GF-D8 (cell line): ENCODE measurements at regions not wholly inside any gene's neighbourhood (a gene's known extent, or its start where the extent isn't known, plus 50 kb on each side); places are given as distances from the start of the nearest gene placed in this dataset.

Experiments
- DNase-seq: peaks from one replicate; lab custom pipeline; 2025; lab: John Stamatoyannopoulos, UW

DNA sequence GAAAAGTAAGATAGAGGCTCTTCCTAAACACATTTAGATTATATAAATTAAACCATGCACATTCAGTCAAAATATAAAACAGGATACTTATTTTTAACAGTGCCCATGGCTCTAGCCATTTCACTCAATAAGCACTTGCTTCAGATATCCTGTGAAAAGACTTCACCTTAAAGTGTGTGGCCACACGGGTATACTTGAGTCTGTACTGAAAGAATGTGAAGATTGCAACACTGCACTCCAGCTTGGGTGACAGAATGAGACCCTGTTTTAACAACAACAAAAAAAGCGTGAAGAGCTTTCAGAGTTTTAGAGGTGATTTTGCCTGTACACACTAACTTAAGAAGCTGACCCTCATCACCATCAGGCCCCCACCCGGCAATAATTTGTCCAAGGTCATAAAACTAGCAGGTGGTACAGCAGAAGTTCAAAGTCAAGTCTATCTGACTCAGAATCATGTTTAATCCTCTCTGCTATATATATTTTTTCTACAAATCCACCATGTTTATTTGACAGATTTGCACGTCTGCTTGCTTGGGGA lies 203.5 kb upstream of the GUCY1A2 start:
- no peak for DNase-seq

GRCh38 chr11:107218123-107219013 lies 200.1 kb upstream of the GUCY1A2 start:
- no peak for DNase-seq

DNA sequence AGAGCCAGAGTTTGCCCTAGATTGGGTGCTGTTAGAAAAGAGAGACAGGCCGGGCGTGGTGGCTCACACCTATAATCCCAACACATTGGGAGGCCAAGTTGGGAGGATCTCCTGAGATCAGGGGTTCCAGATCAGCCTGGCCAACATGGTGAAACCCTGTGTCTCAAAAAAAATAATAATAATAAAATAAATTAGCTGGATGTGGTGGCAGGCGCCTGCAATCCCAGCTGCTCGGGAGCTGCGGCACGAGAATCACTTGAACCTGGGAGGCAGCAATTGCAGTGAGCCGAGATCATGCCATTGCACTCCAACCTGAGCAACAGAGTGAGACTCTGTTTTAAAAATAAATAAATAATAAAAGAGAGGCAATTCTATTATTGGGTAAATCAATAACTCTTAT lies 199.2 kb upstream of the GUCY1A2 start:
- no peak for DNase-seq

GRCh38 chr11:107215010-107215409 lies 196.7 kb upstream of the GUCY1A2 start:
- no peak for DNase-seq

GRCh38 chr11:107203656-107204055 lies 185.4 kb upstream of the GUCY1A2 start:
- DNase-seq, result no peak

DNA sequence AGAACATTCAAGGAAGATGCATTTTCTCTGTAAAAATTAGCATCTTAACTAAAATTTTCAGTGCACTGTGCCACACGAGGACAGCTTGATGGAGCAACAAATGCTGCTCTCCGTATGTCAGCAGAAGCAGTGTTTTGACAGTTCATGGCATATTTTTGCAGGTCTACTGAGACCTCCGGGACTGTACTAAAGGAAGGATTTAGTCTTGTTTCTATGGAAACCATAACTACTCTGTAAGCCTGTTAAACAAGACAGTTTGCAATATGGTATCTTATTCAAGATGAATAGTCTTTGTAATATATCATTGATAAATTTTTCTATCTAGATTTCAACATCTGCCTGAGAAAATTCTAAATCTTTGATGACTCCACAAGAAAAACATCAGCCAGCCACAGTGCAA lies 184.0 kb upstream of the GUCY1A2 start:
- DNase-seq, result no peak

DNA sequence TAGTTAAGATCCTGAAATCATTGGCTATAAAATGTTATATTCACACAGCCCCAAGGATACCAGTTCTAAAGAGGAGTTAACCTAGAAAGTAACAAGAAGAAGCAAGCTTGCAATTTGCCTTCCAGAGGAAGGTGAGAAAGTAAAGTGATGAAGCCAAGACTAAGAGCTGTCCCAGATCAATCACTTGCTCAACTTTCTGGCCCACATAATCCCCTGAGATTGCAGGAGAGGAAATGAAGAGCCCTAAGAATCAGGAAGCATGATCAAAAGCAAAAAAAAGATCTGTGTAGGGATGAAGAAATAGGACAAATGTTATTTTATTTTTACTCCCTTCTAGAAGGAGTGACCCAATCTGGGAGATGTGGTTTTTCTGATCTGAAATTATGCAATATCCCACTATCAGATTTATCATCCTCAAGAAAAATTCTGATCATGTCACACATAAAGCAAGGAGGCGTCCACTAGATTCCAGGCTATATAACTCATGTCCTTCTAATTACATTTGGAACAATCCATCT lies 180.3 kb upstream of the GUCY1A2 start:
- DNase-seq, result no peak

DNA sequence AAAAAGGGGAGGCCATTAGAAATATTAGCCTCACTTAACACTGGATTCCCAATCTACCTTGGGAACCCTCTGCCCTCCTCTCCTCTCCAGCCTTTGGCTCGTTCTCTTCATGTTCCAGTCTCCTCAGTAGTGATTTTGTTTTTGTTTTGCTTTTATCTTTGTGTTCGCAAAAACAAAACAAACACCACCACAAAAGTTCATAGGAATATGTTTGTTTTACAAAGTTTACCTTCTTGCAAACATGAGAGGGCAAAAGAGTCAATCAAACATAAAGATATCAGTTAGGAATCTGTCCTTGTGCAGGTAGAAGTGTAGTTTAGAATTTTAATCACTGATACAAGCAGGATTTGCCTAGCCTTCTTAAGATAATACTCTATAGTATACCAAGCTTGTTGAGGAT lies 179.7 kb upstream of the GUCY1A2 start:
- no peak for DNase-seq

- no peak for DNase-seq
Measured at GRCh38 chr11:107196732-107197131, 178.5 kb upstream of the GUCY1A2 start.

- no peak for DNase-seq
Measured at GRCh38 chr11:107184986-107185385, 166.7 kb upstream of the GUCY1A2 start.

DNA sequence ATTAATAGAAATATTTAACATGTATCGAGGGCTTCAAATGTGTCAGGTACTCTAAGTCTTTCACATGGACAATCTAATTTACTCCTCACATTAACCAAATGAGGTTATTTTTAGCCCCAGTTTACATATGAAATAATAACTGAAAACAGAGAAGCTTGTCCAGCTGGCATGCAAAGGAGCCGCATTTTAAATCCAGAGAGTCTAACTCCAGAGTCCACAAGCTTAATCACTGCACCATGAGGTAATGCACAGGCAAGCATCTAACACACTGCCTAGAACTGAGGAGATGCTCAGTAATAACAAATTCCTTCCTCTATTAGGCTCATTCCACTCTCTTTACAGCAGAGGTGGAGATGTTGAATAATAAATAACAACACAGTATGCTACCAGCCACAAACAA lies 165.7 kb upstream of the GUCY1A2 start:
- no peak for DNase-seq

GRCh38 chr11:107182978-107183377 lies 164.7 kb upstream of the GUCY1A2 start:
- DNase-seq, result no peak

DNA sequence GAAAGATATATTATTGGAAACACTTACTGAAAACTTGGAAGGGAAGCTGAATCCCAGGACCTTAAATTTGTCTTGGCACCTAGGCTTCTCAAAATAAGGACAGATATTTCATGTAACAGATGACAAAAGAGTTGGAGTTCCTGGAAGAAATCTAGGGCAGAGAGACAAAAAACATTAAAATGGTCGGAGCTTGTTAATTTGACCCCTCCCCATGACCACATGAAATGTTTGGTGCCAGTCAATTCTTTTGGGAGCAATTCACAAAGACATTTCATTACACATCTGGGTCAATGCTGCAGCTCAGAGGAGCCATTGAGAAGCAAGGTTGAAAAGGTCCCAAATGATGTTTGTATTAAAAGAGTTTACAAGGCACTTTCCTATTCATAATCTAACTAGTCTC lies 162.0 kb upstream of the GUCY1A2 start:
- DNase-seq, result no peak

- no peak for DNase-seq
Measured at GRCh38 chr11:107179829-107180228, 161.6 kb upstream of the GUCY1A2 start.

DNA sequence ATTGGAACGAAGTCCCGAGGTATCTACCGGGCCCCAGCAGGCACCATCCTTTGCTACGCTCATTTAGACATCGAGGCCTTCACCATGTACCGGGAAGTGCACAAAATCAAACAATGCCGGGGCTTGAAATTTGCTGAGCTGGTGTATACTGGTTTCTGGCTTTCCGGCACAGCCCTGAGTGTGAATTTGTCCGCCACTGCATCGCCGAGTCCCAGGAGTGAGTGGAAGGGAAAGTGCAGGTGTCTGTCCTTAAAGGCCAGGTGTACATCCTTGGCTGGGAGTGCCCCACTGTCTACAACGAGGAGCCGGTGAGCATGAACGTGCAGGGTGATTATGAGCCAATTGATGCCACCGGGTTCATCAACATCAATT lies 158.8 kb upstream of the GUCY1A2 start:
- DNase-seq, result no peak

- DNase-seq, result no peak
Measured at GRCh38 chr11:107176148-107177105, 158.2 kb upstream of the GUCY1A2 start.

DNA sequence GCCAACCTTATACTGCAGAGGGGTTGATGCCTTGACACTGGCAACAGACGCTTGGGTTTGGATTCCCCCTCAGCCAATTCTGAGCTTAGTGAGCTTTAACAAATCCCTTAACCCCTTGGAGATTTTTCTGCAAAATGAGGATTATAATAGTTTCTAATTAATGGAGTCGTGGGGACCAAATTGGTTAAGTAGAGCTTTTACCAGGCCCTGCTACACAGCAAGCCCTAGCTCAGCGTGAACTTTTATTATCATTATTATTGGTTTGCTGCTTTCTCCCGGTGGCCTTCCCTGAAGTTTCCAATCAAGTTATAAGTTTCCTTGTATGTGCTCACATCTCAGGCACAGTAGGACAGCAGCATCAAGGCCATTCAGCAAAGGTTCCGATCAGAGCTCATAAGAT lies 156.6 kb upstream of the GUCY1A2 start:
- DNase-seq, result no peak

DNA sequence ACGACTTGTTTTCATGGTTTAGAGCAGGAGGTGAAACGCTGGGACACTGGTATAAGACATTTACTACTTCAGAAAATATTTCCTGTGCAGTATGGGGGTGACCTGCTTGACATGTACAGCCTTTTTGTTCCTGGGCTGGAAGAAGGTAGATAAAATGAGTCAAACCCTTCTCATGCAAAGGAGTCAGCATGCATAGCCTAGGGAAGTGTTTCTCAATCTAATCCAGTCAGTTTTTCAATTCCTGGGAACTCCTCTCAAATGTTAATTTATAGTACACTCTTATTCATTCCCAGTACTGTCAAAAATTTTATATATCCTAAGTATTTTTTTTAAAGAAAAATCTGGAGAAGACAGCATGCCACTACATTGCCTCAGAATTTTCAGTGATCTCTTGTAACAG lies 154.7 kb upstream of the GUCY1A2 start:
- no peak for DNase-seq

- no peak for DNase-seq
Measured at GRCh38 chr11:107157809-107158187, 139.5 kb upstream of the GUCY1A2 start.

DNA sequence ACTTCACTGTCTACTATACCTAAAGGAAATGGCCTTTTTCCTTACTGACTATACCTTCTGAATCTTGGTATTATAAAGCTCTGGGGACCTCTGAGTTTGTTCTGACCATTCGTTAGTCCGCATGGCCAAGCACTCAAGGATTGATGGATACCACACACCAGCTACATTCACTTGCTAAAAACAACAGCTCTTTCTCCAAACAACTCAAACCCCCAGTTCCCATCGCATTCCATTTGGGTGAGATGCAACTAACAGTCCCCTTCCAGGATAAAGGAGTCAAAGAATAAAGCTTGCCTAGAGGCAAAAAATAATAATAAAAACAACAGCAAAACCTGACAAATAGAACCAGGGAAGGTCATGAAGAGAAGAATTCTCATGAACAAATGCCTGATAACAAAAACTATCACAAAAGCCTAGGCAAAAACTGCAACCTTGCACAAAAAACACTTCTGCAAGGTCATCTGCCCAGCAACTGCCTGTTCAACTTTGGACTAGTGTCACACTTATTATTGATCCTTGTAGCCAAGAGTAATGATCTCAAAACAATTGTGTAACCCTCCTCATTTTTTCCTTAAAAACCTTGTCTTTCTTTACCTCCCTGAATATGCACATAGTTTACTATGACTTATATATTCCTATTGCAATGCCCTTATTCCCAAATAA lies 139.0 kb upstream of the GUCY1A2 start:
- no peak for DNase-seq

GRCh38 chr11:107151579-107151978 lies 133.3 kb upstream of the GUCY1A2 start:
- no peak for DNase-seq

DNA sequence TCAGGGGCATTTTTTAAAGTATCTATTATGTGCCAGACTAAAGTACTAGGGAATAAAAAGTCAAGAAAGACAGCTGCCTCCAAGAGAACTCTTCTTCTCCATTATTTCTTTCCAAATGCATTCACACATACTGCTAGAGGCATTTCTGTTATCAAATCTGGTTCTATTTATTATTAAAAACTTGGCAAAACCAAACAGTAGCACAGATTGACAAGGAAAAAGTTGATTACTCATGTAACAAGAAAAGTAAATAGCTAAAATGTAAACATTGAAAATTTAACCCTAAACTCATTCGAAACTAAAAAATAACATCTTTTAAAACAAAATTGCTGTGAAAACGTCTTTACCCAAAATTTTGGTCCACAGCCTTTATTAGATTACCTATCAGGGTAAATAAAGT lies 132.9 kb upstream of the GUCY1A2 start:
- no peak for DNase-seq
